Esophagus muscularis mucosa (tissue), 4 donors: ENCODE measurements at regions not wholly inside any gene's neighbourhood (a gene's known extent, or its start where the extent isn't known, plus 50 kb on each side); places are given as distances from the start of the nearest gene placed in this dataset.

Source experiments
- CTCF ChIP-seq, 3 experiments: fragments of 200-600 bp in 2 of 3; fragments of 450-650 bp in 1 of 3; sonication (generic) in 2 of 3; IDR thresholded peaks; one replicate each; pipeline ENCODE4 v1.5.1; 2017 to 2019; ENCODE audit warnings: antibody characterized with exemption in 3 of 3, mild to moderate bottlenecking in 2 of 3, moderate library complexity in 1 of 3
- EP300 ChIP-seq: sonication (generic); formaldehyde crosslinking; IDR thresholded peaks from one replicate; pipeline ENCODE4 v1.6.1; 2017; ENCODE audit warnings: antibody characterized with exemption
- POLR2A ChIP-seq: fragments of 450-650 bp; IDR thresholded peaks from one replicate; pipeline ENCODE4 v1.6.1; 2017; ENCODE audit warnings: antibody characterized with exemption, moderate library complexity, mild to moderate bottlenecking, low read depth
- POLR2AphosphoS5 ChIP-seq, 2 donors: sonication (generic); formaldehyde crosslinking; IDR thresholded peaks; one replicate each; pipeline ENCODE4 v1.6.1; 2017; ENCODE audit warnings: antibody characterized with exemption in 2 of 2

DNA sequence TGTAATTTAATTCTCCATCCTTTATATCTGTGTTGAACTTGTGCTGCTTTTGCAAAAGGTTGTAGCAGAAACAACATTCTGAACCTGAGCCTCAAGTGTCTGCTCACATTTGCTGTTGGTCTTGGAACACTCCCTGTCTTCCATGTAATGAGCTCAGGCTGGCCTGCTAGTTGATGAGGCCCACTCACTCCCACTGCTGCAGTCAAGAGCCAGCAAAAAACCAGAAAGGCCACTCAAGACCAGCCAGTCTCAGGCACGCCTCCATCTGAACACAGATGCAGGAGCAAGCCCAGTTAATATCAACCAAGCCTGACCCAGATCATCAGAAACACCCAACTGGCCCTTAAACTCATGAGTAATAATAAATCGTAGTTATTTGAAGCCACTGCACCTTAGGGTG is 342.2 kb upstream of the NFIA start:
- TF ChIP-seq CTCF (IDR thresholded peaks at IDR 0.05): no peak
- TF ChIP-seq POLR2A: no peak
- TF ChIP-seq POLR2AphosphoS5 (IDR thresholded peaks at IDR 0.05): no peak
- TF ChIP-seq EP300: no peak
